Spleen (tissue), 11 donors: ENCODE measurements at regions not wholly inside any gene's neighbourhood (a gene's known extent, or its start where the extent isn't known, plus 50 kb on each side); places are given as distances from the start of the nearest gene placed in this dataset.

ENCODE experiments used
- DNase-seq: peaks from one replicate; pipeline ENCODE4 v3.0.0-alpha.2; 2020
- H3K27ac ChIP-seq, 8 donors: fragments of 200-600 bp; sonication (generic) in 7 of 8; 1 replicate in 4 of 8; 2 replicates in 4 of 8; pipeline versions ENCODE4 v1.5.0 to v1.8.0; 2016 to 2021; ENCODE audit warnings: inconsistent platforms in 4 of 8, mild to moderate bottlenecking in 4 of 8, moderate library complexity in 1 of 8
- H3K27me3 ChIP-seq, 7 donors: fragments of 200-600 bp; sonication (generic) in 6 of 7; replicated peaks in 1 of 7; 1 replicate in 4 of 7; 2 replicates in 3 of 7; pipeline versions ENCODE4 v1.5.0 to v1.8.0; 2016 to 2021; ENCODE audit warnings: inconsistent platforms in 3 of 7, mild to moderate bottlenecking in 1 of 7
- H3K36me3 ChIP-seq, 6 donors: fragments of 200-600 bp; sonication (generic) in 5 of 6; 1 replicate in 4 of 6; 2 replicates in 2 of 6; pipeline versions ENCODE4 v1.5.0 to v1.8.0; 2016 to 2021; ENCODE audit warnings: inconsistent platforms in 2 of 6
- H3K4me1 ChIP-seq, 6 donors: fragments of 200-600 bp; sonication (generic) in 5 of 6; 1 replicate in 3 of 6; 2 replicates in 3 of 6; pipeline versions ENCODE4 v1.5.0 to v1.8.0; 2016 to 2021; ENCODE audit warnings: inconsistent platforms in 3 of 6
- H3K4me3 ChIP-seq, 8 donors: fragments of 200-600 bp; sonication (generic) in 7 of 8; 1 replicate in 4 of 8; 2 replicates in 4 of 8; pipeline versions ENCODE4 v1.5.0 to v1.8.0; 2016 to 2021; ENCODE audit warnings: inconsistent platforms in 4 of 8, mild to moderate bottlenecking in 4 of 8, moderate library complexity in 2 of 8
- H3K9me3 ChIP-seq, 8 donors: fragments of 200-600 bp; sonication (generic) in 7 of 8; 1 replicate in 4 of 8; 2 replicates in 4 of 8; pipeline versions ENCODE4 v1.5.0 to v1.8.0; 2016 to 2021; ENCODE audit warnings: inconsistent platforms in 4 of 8
- POLR2A ChIP-seq, 3 donors: fragments of 450-650 bp; IDR thresholded peaks; one replicate each; pipeline ENCODE4 v1.5.1; 2017; ENCODE audit warnings: antibody characterized with exemption in 3 of 3, mild to moderate bottlenecking in 1 of 3
- POLR2AphosphoS5 ChIP-seq, 3 donors: sonication (generic); formaldehyde crosslinking; IDR thresholded peaks; one replicate each; pipeline ENCODE4 v1.5.1; 2017; ENCODE audit warnings: antibody characterized with exemption in 3 of 3
- WGBS, 5 donors: extraction: QIAGEN DNeasy Blood & Tissue Kit in 3 of 5; methylation state at CpG; one replicate each; pipeline versions ENCODE4 v1.1.5 to v1.1.7; 2013 to 2018; 5-methylcytosine and 5-hydroxymethylcytosine counted together
- intact Hi-C: fragments of 100-400 bp; cut with DNase I; formaldehyde crosslinking; loops from one replicate; pipeline ENCODE4 v1.15.0; 2023; ENCODE audit warnings: low total_unique reads
- TF ChIP-seq, protein P1 (sequence below), 11 experiments: fragments of 200-600 bp in 7 of 11; fragments of 450-650 bp in 4 of 11; sonication (generic) in 4 of 11; IDR thresholded peaks in 8 of 11; conservative IDR thresholded peaks in 3 of 11; 1 replicate in 7 of 11; 2 replicates in 4 of 11; pipeline versions ENCODE4 v1.4.0 to v1.8.0; 2016 to 2021; ENCODE audit warnings: antibody characterized with exemption in 11 of 11, inconsistent platforms in 4 of 11, mild to moderate bottlenecking in 1 of 11
- donor health status: healthy with polysubstance abuse.
- donor health status: DM: no; HTN: no; CAD: no; lungs with moderate emphysema.
- donor health status: DM: no; HTN: no; CAD: no.
- donor health status: Bipolar disorder and iron deficiency.
- donor health status: healthy.
- donor health status: DM: no; HTN: no; CAD: no.
- donor health status: DM: yes; HTN: yes; CAD: no.

DNA sequence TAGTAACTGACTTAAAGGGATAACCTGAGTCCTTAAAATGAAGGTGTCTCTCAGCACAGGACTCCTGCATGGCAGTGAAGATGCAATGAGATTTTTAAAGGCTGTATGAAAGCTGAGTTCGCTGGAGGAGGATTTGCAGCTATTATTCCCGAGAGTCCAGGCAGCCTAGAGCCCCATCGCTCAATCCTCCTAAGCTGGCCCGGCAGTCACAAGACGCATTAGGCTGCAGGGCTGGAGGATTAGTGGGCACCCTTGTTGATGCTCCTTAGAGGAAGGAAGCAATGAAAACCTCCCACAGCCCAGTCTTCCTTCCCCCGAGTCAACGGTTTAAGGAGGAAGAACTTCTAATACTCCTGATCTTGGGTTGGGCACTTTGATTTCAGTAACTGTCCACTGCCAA is 239.5 kb downstream of the EFNB2 start:
- Histone ChIP-seq H3K9me3 (no peaks in the 10 kb centered on the region), H3K27me3 (no peaks in the 10 kb centered on the region)
- no peak for DNase-seq

GRCh38 chr13:106291006-106291405 is 244.5 kb downstream of the EFNB2 start:
- no peak for DNase-seq
- Histone ChIP-seq H3K36me3 (no peaks in the 10 kb centered on the region), H3K9me3 (no peaks in the 10 kb centered on the region), H3K27ac (no peak overlapping the region), H3K4me1 (no peaks in the 10 kb centered on the region), H3K4me3 (no peak overlapping the region), H3K27me3 (no peaks in the 10 kb centered on the region)
- intact Hi-C loops: no loop called here
- TF ChIP-seq, protein P1, sequence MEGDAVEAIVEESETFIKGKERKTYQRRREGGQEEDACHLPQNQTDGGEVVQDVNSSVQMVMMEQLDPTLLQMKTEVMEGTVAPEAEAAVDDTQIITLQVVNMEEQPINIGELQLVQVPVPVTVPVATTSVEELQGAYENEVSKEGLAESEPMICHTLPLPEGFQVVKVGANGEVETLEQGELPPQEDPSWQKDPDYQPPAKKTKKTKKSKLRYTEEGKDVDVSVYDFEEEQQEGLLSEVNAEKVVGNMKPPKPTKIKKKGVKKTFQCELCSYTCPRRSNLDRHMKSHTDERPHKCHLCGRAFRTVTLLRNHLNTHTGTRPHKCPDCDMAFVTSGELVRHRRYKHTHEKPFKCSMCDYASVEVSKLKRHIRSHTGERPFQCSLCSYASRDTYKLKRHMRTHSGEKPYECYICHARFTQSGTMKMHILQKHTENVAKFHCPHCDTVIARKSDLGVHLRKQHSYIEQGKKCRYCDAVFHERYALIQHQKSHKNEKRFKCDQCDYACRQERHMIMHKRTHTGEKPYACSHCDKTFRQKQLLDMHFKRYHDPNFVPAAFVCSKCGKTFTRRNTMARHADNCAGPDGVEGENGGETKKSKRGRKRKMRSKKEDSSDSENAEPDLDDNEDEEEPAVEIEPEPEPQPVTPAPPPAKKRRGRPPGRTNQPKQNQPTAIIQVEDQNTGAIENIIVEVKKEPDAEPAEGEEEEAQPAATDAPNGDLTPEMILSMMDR (IDR thresholded peaks at IDR 0.05 in 8 of 11, conservative IDR thresholded peaks at IDR 0.05 in 3 of 11): no peak
- TF ChIP-seq POLR2AphosphoS5 (IDR thresholded peaks at IDR 0.05): no peak
- no peak for TF ChIP-seq POLR2A (IDR thresholded peaks at IDR 0.05)
- 88 to 100% (median 90%) methylated on average over 1 of the region's 1 CpG for WGBS, 5 donors

More for the DNA sequence above, 239.5 kb downstream of the EFNB2 start:
- TF ChIP-seq, protein P1 (IDR thresholded peaks at IDR 0.05 in 8 of 11, conservative IDR thresholded peaks at IDR 0.05 in 3 of 11): no peak
- TF ChIP-seq POLR2A (IDR thresholded peaks at IDR 0.05): no peak
- TF ChIP-seq POLR2AphosphoS5 (IDR thresholded peaks at IDR 0.05): no peak
- Histone ChIP-seq H3K27ac (no peak overlapping the region), H3K36me3 (no peaks in the 10 kb centered on the region), H3K4me3 (no peak overlapping the region), H3K4me1 (no peaks in the 10 kb centered on the region)
- WGBS, 5 donors: 54 to 72% (median 68%) methylated on average over 7 of the region's 7 CpGs
- intact Hi-C loops: no loop called here

- intact Hi-C loops: no loop called here
- TF ChIP-seq POLR2A (IDR thresholded peaks at IDR 0.05) (no peak), POLR2AphosphoS5 (IDR thresholded peaks at IDR 0.05) (no peak)
- TF ChIP-seq, protein P1 (IDR thresholded peaks at IDR 0.05 in 8 of 11, conservative IDR thresholded peaks at IDR 0.05 in 3 of 11): no peak
Measured at GRCh38 chr13:106287351-106287750, 248.1 kb downstream of the EFNB2 start.

DNA sequence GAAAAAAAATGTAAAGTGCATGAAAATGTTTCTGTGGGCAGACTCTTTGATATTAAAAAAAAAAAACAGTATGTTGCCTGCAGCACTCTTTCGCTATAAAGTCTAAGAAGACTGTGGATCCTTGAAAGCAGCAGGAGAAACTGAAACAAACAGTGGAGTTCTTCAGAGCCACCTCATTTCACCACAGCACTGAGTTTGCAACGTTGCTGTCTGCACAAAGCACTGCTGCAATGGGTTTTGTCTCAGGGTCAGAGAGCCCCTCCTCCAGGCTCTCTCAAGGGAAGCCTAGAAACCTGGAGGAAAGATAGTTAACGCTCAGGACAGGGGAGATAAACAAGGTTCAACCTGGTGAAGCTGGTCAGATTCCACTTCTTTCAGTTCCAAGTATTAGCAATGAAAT is 248.7 kb downstream of the EFNB2 start:
- Histone ChIP-seq H3K27ac (no peak overlapping the region), H3K36me3 (no peaks in the 10 kb centered on the region), H3K9me3 (peaks cover 0 to 10% (median 0%) of the 10 kb centered on the region in 8 donors), H3K4me3 (no peak overlapping the region), H3K4me1 (no peaks in the 10 kb centered on the region), H3K27me3 (no peaks in the 10 kb centered on the region)
- TF ChIP-seq, protein P1 (IDR thresholded peaks at IDR 0.05 in 8 of 11, conservative IDR thresholded peaks at IDR 0.05 in 3 of 11): no peak
- TF ChIP-seq POLR2A (IDR thresholded peaks at IDR 0.05) (no peak), POLR2AphosphoS5 (IDR thresholded peaks at IDR 0.05) (no peak)
- intact Hi-C loops: no loop called here
- 28 to 56% (median 53%) methylated on average over 3 of the region's 3 CpGs for WGBS, 5 donors
- DNase-seq: no peak

More at GRCh38 chr13:106287351-106287750, 248.1 kb downstream of the EFNB2 start:
- no peaks in the 10 kb centered on the region for H3K36me3 ChIP-seq
- H3K9me3 ChIP-seq: peaks cover 0 to 4% (median 0%) of the 10 kb centered on the region in 8 donors
- H3K27ac ChIP-seq: no peak overlapping the region
- no peaks in the 10 kb centered on the region for H3K27me3 ChIP-seq
- DNase-seq: no peak
- no peak overlapping the region for H3K4me3 ChIP-seq
- WGBS, 5 donors: 70 to 80% (median 77%) methylated on average over 6 of the region's 6 CpGs
- H3K4me1 ChIP-seq: no peaks in the 10 kb centered on the region
